H9 (cell line): ENCODE measurements at regions not wholly inside any gene's neighbourhood (a gene's known extent, or its start where the extent isn't known, plus 50 kb on each side); places are given as distances from the start of the nearest gene placed in this dataset.

ENCODE experiments used
- DNase-seq: peaks from one replicate; pipeline ENCODE4 v3.0.0-alpha.2; 2017
- H2AFZ ChIP-seq: one replicate; pipeline ENCODE4 v1.6.1; 2013; ENCODE audit warnings: mild to moderate bottlenecking, low read length, control low read depth, moderate library complexity
- H2AK5ac ChIP-seq: 2 replicates; pipeline ENCODE4 v1.6.1; 2013; ENCODE audit warnings: low read length, control low read depth, mixed read lengths; ENCODE audit not compliant: insufficient read length
- H2BK120ac ChIP-seq: one replicate; pipeline ENCODE4 v1.6.1; 2013; ENCODE audit warnings: low read depth, mild to moderate bottlenecking, low read length, control low read depth, inconsistent platforms; ENCODE audit not compliant: poor library complexity, severe bottlenecking
- H2BK12ac ChIP-seq: 2 replicates; pipeline ENCODE4 v1.6.1; 2013; ENCODE audit warnings: low read length, control low read depth, mixed read lengths, low read depth; ENCODE audit not compliant: insufficient read length
- H2BK15ac ChIP-seq: 2 replicates; pipeline ENCODE4 v1.6.1; 2013; ENCODE audit warnings: low read depth, low read length, control low read depth
- H2BK20ac ChIP-seq: one replicate; pipeline ENCODE4 v1.6.1; 2013; ENCODE audit warnings: low read depth, mild to moderate bottlenecking, low read length, control low read depth, inconsistent platforms; ENCODE audit not compliant: poor library complexity, severe bottlenecking
- H2BK5ac ChIP-seq: 2 replicates; pipeline ENCODE4 v1.6.1; 2013; ENCODE audit warnings: low read length, control low read depth, mixed read lengths; ENCODE audit not compliant: insufficient read length
- H3K14ac ChIP-seq: 2 replicates; pipeline ENCODE4 v1.6.1; 2013; ENCODE audit warnings: low read length, control low read depth; ENCODE audit not compliant: insufficient read depth
- H3K18ac ChIP-seq: 2 replicates; pipeline ENCODE4 v1.6.1; 2013; ENCODE audit warnings: low read depth, mild to moderate bottlenecking, mixed read lengths, low read length, control low read depth; ENCODE audit not compliant: insufficient read length
- H3K23ac ChIP-seq: 2 replicates; pipeline ENCODE4 v1.6.1; 2013; ENCODE audit warnings: low read length, control low read depth, mixed read lengths, low read depth; ENCODE audit not compliant: insufficient read length
- H3K23me2 ChIP-seq: 2 replicates; pipeline ENCODE4 v1.6.1; 2013; ENCODE audit warnings: low read depth, mild to moderate bottlenecking, mixed read lengths, low read length, control low read depth; ENCODE audit not compliant: insufficient read length, poor library complexity, severe bottlenecking
- H3K27ac ChIP-seq: 2 replicates; pipeline ENCODE4 v1.5.1; 2013; ENCODE audit warnings: low read length, control low read depth, mixed read lengths, low read depth; ENCODE audit not compliant: insufficient read length
- H3K27me3 ChIP-seq: 2 replicates; pipeline ENCODE4 v1.6.1; 2013; ENCODE audit warnings: low read length, control low read depth, inconsistent platforms; ENCODE audit not compliant: insufficient read depth
- H3K4ac ChIP-seq: 2 replicates; pipeline ENCODE4 v1.6.1; 2013; ENCODE audit warnings: low read depth, mild to moderate bottlenecking, control low read depth, inconsistent platforms, low read length, moderate library complexity
- H3K4me1 ChIP-seq: 2 replicates; pipeline ENCODE4 v1.6.1; 2013; ENCODE audit warnings: low read length, control low read depth, inconsistent platforms; ENCODE audit not compliant: insufficient read depth
- H3K4me2 ChIP-seq: 2 replicates; pipeline ENCODE4 v1.6.1; 2013; ENCODE audit warnings: low read length, control low read depth, mixed read lengths; ENCODE audit not compliant: insufficient read length, insufficient read depth
- H3K56ac ChIP-seq: 2 replicates; pipeline ENCODE4 v1.6.1; 2013; ENCODE audit warnings: low read depth, mild to moderate bottlenecking, mixed read lengths, low read length, control low read depth; ENCODE audit not compliant: insufficient read length
- H3K79me1 ChIP-seq: 2 replicates; pipeline ENCODE4 v1.6.1; 2013; ENCODE audit warnings: low read depth, mild to moderate bottlenecking, moderate library complexity, low read length, control low read depth, inconsistent platforms; ENCODE audit not compliant: insufficient read depth, poor library complexity, severe bottlenecking
- H3K79me2 ChIP-seq: 2 replicates; pipeline ENCODE4 v1.6.1; 2013; ENCODE audit warnings: low read length, control low read depth, inconsistent platforms; ENCODE audit not compliant: insufficient read depth
- H3K9ac ChIP-seq: 2 replicates; pipeline ENCODE4 v1.6.1; 2013; ENCODE audit warnings: low read length, control low read depth, mixed read lengths; ENCODE audit not compliant: insufficient read length; ENCODE audit errors: extremely low read depth
- H3K9me3 ChIP-seq: one replicate; pipeline ENCODE4 v1.6.1; 2013; ENCODE audit warnings: low read depth, low read length, inconsistent platforms; ENCODE audit not compliant: control insufficient read depth
- H3T11ph ChIP-seq: one replicate; pipeline ENCODE4 v1.6.1; 2013; ENCODE audit warnings: mild to moderate bottlenecking, low read length, control low read depth, inconsistent platforms
- H4K20me1 ChIP-seq: one replicate; pipeline ENCODE4 v1.6.1; 2013; ENCODE audit not compliant: control insufficient read depth, insufficient read length, insufficient read depth
- H4K5ac ChIP-seq: 2 replicates; pipeline ENCODE4 v1.6.1; 2013; ENCODE audit warnings: low read depth, mild to moderate bottlenecking, mixed read lengths, low read length, control low read depth; ENCODE audit not compliant: insufficient read length
- H4K8ac ChIP-seq: replicated peaks from 2 replicates; pipeline ENCODE4 v1.6.1; 2013; ENCODE audit warnings: low read length, control low read depth, mixed read lengths, low read depth; ENCODE audit not compliant: insufficient read length
- H4K91ac ChIP-seq: 2 replicates; pipeline ENCODE4 v1.6.1; 2013; ENCODE audit warnings: low read depth, mild to moderate bottlenecking, moderate library complexity, mixed read lengths, low read length, control low read depth; ENCODE audit not compliant: insufficient read length
- H3K27ac Mint-ChIP-seq, 3 experiments: 2 replicates in 2 of 3; 3 replicates in 1 of 3; pipeline ENCODE4 v1.8.0; 2020 to 2021; ENCODE audit warnings: mixed read lengths in 3 of 3, mild to moderate bottlenecking in 1 of 3, moderate library complexity in 1 of 3
- H3K27me3 Mint-ChIP-seq: 2 replicates; pipeline ENCODE4 v1.8.0; 2021; ENCODE audit warnings: low read depth, mild to moderate bottlenecking, moderate library complexity, mixed read lengths
- H3K36me3 Mint-ChIP-seq, 3 experiments: 2 replicates in 2 of 3; 3 replicates in 1 of 3; pipeline ENCODE4 v1.8.0; 2020 to 2021; ENCODE audit warnings: low read depth in 3 of 3, mixed read lengths in 3 of 3; ENCODE audit not compliant: insufficient read depth in 1 of 3
- H3K4me1 Mint-ChIP-seq, 2 experiments: 2 replicates each; pipeline ENCODE4 v1.8.0; 2020; ENCODE audit warnings: mixed read lengths in 2 of 2
- H3K4me3 Mint-ChIP-seq, 2 experiments: 2 replicates in 1 of 2; 3 replicates in 1 of 2; pipeline ENCODE4 v1.8.0; 2020 to 2021; ENCODE audit warnings: mild to moderate bottlenecking in 2 of 2, mixed read lengths in 2 of 2, moderate library complexity in 1 of 2
- H3K9me3 Mint-ChIP-seq, 2 experiments: 2 replicates in 1 of 2; 3 replicates in 1 of 2; pipeline ENCODE4 v1.8.0; 2020; ENCODE audit warnings: mild to moderate bottlenecking in 2 of 2, mixed read lengths in 2 of 2, moderate library complexity in 1 of 2
- WGBS: extraction: QIAGEN DNeasy Blood & Tissue Kit; methylation state at CpG from one replicate; pipeline ENCODE4 v1.1.7; 2013; ENCODE audit warnings: missing lambda C conversion rate, low lambda C conversion rate, mixed read lengths; ENCODE audit not compliant: insufficient read length; ENCODE audit errors: extremely low coverage; 5-methylcytosine and 5-hydroxymethylcytosine counted together
- TF ChIP-seq, protein P1 (sequence below): fragments of 200-600 bp; sonication (generic); conservative IDR thresholded peaks from 3 replicates; pipeline ENCODE4 v1.8.0; 2021; ENCODE audit warnings: antibody characterized with exemption, mild to moderate bottlenecking

DNA sequence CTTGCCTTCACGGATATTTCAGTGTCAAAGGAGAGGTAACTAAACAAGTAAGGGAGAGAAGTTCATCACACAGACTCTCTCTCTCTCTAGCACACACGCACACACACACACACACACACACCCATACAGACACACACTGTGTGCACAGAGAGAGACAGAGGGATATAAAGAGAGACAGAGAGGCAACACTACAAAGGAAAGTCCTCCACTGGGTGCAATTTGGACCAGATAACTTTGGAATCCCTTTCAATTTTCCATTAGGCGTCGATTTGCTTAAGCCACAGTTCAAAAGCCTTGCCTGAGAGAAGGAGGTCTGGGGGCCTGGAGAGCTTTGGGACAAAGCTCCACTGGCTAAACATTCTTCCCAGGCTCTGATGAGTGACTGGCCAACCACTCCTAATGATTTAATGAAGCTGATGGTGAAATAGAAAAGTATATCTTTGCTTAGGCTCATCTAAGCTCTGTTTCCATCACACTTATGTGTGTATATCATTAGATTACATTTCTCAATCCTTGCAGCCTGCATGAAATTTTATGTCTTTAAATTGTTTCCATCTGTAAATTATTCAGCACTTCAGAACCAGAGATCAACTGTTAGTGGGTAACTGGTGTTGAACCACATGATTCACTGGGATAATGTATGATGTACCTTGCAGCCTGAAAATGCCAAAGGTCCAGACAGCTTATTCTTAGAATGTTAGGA is 180.8 kb downstream of the MAGEB17 start:
- no peak overlapping the region for H3T11ph ChIP-seq
- no CpG with 5 or more reads among the region's 4 CpGs for WGBS

More for the DNA sequence above, 180.8 kb downstream of the MAGEB17 start:
- Histone ChIP-seq H3K27me3 (no peaks in the 10 kb centered on the region), H2AK5ac (no peak overlapping the region), H2BK15ac (no peak overlapping the region), H2AFZ (no peak overlapping the region), H3K4me2 (no peak overlapping the region), H2BK20ac (no peak overlapping the region), H4K20me1 (no peaks in the 10 kb centered on the region), H3K27ac (no peak overlapping the region), H3K79me1 (no peaks in the 10 kb centered on the region), H2BK5ac (no peak overlapping the region), H3K14ac (no peak overlapping the region), H4K8ac (no peak overlapping the region), H3K23ac (no peak overlapping the region), H3K18ac (no peak overlapping the region), H3K4ac (no peak overlapping the region), H3K9ac (no peak overlapping the region), H4K5ac (no peak overlapping the region), H3K9me3 (no peaks in the 10 kb centered on the region), H3K4me1 (no peaks in the 10 kb centered on the region), H2BK120ac (no peak overlapping the region), H3K79me2 (no peaks in the 10 kb centered on the region), H2BK12ac (no peak overlapping the region), H3K23me2 (no peaks in the 10 kb centered on the region), H3K56ac (no peak overlapping the region), H4K91ac (no peak overlapping the region)
- Mint-ChIP-seq H3K9me3 (0 out of 5 replicates have a peak, but pooled peaks cover 0 to 1% of the 10 kb centered on the region in 2 experiments), H3K36me3 (peaks cover 5 to 8% (median 8%) of the 10 kb centered on the region in 3 experiments; a peak in 6 of 7 replicates), H3K27me3 (no peaks in the 10 kb centered on the region), H3K27ac (no peak overlapping the region; a peak in 1 of 7 replicates), H3K4me3 (no peak overlapping the region), H3K4me1 (peaks cover 17 to 22% of the 10 kb centered on the region in 2 experiments; a peak in 3 of 4 replicates)
- no peak for DNase-seq
- TF ChIP-seq, protein P1, sequence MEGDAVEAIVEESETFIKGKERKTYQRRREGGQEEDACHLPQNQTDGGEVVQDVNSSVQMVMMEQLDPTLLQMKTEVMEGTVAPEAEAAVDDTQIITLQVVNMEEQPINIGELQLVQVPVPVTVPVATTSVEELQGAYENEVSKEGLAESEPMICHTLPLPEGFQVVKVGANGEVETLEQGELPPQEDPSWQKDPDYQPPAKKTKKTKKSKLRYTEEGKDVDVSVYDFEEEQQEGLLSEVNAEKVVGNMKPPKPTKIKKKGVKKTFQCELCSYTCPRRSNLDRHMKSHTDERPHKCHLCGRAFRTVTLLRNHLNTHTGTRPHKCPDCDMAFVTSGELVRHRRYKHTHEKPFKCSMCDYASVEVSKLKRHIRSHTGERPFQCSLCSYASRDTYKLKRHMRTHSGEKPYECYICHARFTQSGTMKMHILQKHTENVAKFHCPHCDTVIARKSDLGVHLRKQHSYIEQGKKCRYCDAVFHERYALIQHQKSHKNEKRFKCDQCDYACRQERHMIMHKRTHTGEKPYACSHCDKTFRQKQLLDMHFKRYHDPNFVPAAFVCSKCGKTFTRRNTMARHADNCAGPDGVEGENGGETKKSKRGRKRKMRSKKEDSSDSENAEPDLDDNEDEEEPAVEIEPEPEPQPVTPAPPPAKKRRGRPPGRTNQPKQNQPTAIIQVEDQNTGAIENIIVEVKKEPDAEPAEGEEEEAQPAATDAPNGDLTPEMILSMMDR: no peak
